NB4 (cell line): ENCODE measurements at regions not wholly inside any gene's neighbourhood (a gene's known extent, or its start where the extent isn't known, plus 50 kb on each side); places are given as distances from the start of the nearest gene placed in this dataset.
"Not testable (repeated sequence)": the region's sequence is repeated elsewhere in the genome, so short reads cannot be mapped to it uniquely, and the experiment has no call there.

Experiments
- DNase-seq: peaks from one replicate; pipeline ENCODE4 v3.0.0; 2010; ENCODE audit warnings: low read depth
- H3K4me3 ChIP-seq: one replicate; pipeline ENCODE4 v1.5.1; 2011; ENCODE audit warnings: mild to moderate bottlenecking, low read depth, low read length, moderate library complexity
- CTCF ChIP-seq: IDR thresholded peaks from one replicate; pipeline ENCODE4 v1.5.1; 2012; ENCODE audit warnings: low read depth, low read length
- MAX ChIP-seq: IDR thresholded peaks from 2 replicates; pipeline ENCODE4 v1.6.1; 2011; ENCODE audit warnings: low read depth, low read length
- MYC ChIP-seq: IDR thresholded peaks from 2 replicates; pipeline ENCODE4 v1.6.1; 2011; ENCODE audit warnings: low read depth, low read length
- POLR2A ChIP-seq: IDR thresholded peaks from 2 replicates; pipeline ENCODE4 v1.6.1; 2011; ENCODE audit warnings: mild to moderate bottlenecking; ENCODE audit not compliant: insufficient read length; ENCODE audit errors: extremely low read depth

- TF ChIP-seq CTCF, result no peak
- no peak for TF ChIP-seq MAX
- no peak for TF ChIP-seq POLR2A
- TF ChIP-seq MYC, result no peak
- no peak for DNase-seq
- no peak overlapping the region for H3K4me3 ChIP-seq
These were observed 674.4 kb downstream of the TYW1 start for GRCh38 chr7:67671006-67671548.

GRCh38 chr7:67673861-67674260 lies 677.2 kb downstream of the TYW1 start:
- no peak overlapping the region for H3K4me3 ChIP-seq
- TF ChIP-seq MAX (no peak), CTCF (no peak), MYC (no peak), POLR2A (no peak)
- no peak for DNase-seq

GRCh38 chr7:67674862-67675261 lies 678.2 kb downstream of the TYW1 start:
- not testable (repeated sequence) for H3K4me3 ChIP-seq, DNase-seq

GRCh38 chr7:67675971-67676370 lies 679.3 kb downstream of the TYW1 start:
- TF ChIP-seq MAX, result no peak
- no peak for TF ChIP-seq POLR2A
- TF ChIP-seq CTCF, result no peak
- TF ChIP-seq MYC, result no peak
- no peak for DNase-seq
- H3K4me3 ChIP-seq, result no peak overlapping the region

- no peak for DNase-seq
- H3K4me3 ChIP-seq, result no peak overlapping the region
- TF ChIP-seq MYC (no peak), MAX (no peak), POLR2A (no peak), CTCF (no peak)
These were observed 681.8 kb downstream of the TYW1 start for GRCh38 chr7:67678419-67678818.

GRCh38 chr7:67683628-67684027 lies 687.0 kb downstream of the TYW1 start:
- no peak overlapping the region for H3K4me3 ChIP-seq
- DNase-seq, result no peak
- TF ChIP-seq MYC (no peak), MAX (no peak), POLR2A (no peak), CTCF (no peak)
